ENCODE measurements at regions not wholly inside any gene's neighbourhood (a gene's known extent, or its start where the extent isn't known, plus 50 kb on each side); places are given as distances from the start of the nearest gene placed in this dataset.

GRCh38 chr18:23399067-23399466 lies 54.0 kb upstream of the RIOK3 start:
- no peak for TF ChIP-seq SUZ12 (IDR thresholded peaks at IDR 0.05; ENCODE audit: extremely low read depth, insufficient read depth, insufficient read length)
- no peak for TF ChIP-seq ZNF274 (IDR thresholded peaks at IDR 0.05; ENCODE audit: low read depth, low read length)

Measured in NT2/D1 (cell line).